Psoas muscle (tissue), 7 donors: ENCODE measurements at regions not wholly inside any gene's neighbourhood (a gene's known extent, or its start where the extent isn't known, plus 50 kb on each side); places are given as distances from the start of the nearest gene placed in this dataset.

ENCODE experiments used
- ATAC-seq, 4 donors: fragments of 200-7000 bp; cut with Tn5 transposase; one replicate each; pipeline ENCODE4 v1.9.1; 2020; ENCODE audit warnings: moderate library complexity in 3 of 4, mild to moderate bottlenecking in 2 of 4
- DNase-seq, 2 donors: peaks; one replicate each; pipeline ENCODE4 v3.0.0-alpha.2; 2020
- H3K27ac ChIP-seq: fragments of 200-600 bp; one replicate; pipeline ENCODE4 v1.8.0; 2022
- H3K27me3 ChIP-seq, 3 donors: fragments of 200-600 bp in 1 of 3; one replicate each; pipeline versions ENCODE4 v1.6.1 to v1.8.0; 2013 to 2022; ENCODE audit warnings: low read length in 2 of 3, mild to moderate bottlenecking in 2 of 3, moderate library complexity in 1 of 3; ENCODE audit not compliant: insufficient read depth in 3 of 3
- H3K36me3 ChIP-seq, 2 donors: fragments of 200-600 bp in 1 of 2; one replicate each; pipeline versions ENCODE4 v1.6.1 to v1.8.0; 2013 to 2022; ENCODE audit warnings: low read depth in 1 of 2, mild to moderate bottlenecking in 1 of 2, moderate library complexity in 1 of 2; ENCODE audit not compliant: insufficient read depth in 1 of 2
- H3K4me1 ChIP-seq: fragments of 200-600 bp; one replicate; pipeline ENCODE4 v1.8.0; 2022
- H3K4me3 ChIP-seq: fragments of 200-600 bp; one replicate; pipeline ENCODE4 v1.8.0; 2022; ENCODE audit warnings: mild to moderate bottlenecking
- H3K9me3 ChIP-seq: fragments of 200-600 bp; one replicate; pipeline ENCODE4 v1.8.0; 2022
- WGBS, 3 donors: extraction: QIAGEN DNeasy Blood & Tissue Kit; methylation state at CpG; one replicate each; pipeline versions ENCODE4 v1.1.6 to v1.1.7; 2013; 5-methylcytosine and 5-hydroxymethylcytosine counted together
- intact Hi-C, 2 donors: fragments of 100-400 bp; cut with DNase I; formaldehyde crosslinking; loops; one replicate each; pipeline versions ENCODE4 v1.11.0 to v1.14.2; 2022
- TF ChIP-seq, protein P1 (sequence below): fragments of 200-600 bp; IDR thresholded peaks from one replicate; pipeline ENCODE4 v1.8.0; 2022; ENCODE audit warnings: antibody characterized with exemption
- donor health status: healthy with polysubstance abuse.
- donor health status: DM: no; HTN: no; CAD: no; lungs with moderate emphysema.
- donor health status: Bipolar disorder and iron deficiency.
- donor health status: healthy.
- donor health status: DM: yes; HTN: yes; CAD: no.
- donor health status: DM: no; HTN: no; CAD: no.
- donor health status: DM: yes; HTN: yes; CAD: no.

DNA sequence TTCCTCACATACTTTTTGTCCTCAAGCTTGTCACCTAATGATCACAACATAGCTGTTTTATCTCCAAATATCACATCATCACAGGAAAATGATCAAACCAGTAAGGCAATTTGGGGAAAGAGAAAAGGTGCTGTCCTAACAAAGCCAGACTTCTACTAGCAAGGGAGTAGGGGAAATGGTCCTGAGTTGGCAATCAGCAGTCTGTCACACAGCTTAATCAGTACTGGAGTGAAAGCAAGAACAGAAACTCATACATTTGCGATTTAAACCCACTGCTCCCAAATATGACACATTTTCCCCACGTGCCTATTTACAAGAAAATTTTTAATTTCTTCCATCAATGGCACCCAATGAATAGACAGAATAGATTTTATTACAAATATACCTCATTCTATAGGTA lies 546.8 kb upstream of the FMR1 start:
- H3K4me1 ChIP-seq = no peaks in the 10 kb centered on the region
- DNase-seq (no peak), ATAC-seq (no peak)
- WGBS, 3 donors = 49 to 63% (median 57%) methylated on average over 2 of the region's 2 CpGs
- H3K27me3 ChIP-seq = no peaks in the 10 kb centered on the region
- intact Hi-C loops = no loop called here
- no peak overlapping the region for H3K4me3 ChIP-seq
- TF ChIP-seq, protein P1, sequence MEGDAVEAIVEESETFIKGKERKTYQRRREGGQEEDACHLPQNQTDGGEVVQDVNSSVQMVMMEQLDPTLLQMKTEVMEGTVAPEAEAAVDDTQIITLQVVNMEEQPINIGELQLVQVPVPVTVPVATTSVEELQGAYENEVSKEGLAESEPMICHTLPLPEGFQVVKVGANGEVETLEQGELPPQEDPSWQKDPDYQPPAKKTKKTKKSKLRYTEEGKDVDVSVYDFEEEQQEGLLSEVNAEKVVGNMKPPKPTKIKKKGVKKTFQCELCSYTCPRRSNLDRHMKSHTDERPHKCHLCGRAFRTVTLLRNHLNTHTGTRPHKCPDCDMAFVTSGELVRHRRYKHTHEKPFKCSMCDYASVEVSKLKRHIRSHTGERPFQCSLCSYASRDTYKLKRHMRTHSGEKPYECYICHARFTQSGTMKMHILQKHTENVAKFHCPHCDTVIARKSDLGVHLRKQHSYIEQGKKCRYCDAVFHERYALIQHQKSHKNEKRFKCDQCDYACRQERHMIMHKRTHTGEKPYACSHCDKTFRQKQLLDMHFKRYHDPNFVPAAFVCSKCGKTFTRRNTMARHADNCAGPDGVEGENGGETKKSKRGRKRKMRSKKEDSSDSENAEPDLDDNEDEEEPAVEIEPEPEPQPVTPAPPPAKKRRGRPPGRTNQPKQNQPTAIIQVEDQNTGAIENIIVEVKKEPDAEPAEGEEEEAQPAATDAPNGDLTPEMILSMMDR = no peak
- H3K36me3 ChIP-seq = no peaks in the 10 kb centered on the region
- no peaks in the 10 kb centered on the region for H3K9me3 ChIP-seq
- H3K27ac ChIP-seq = no peak overlapping the region

DNA sequence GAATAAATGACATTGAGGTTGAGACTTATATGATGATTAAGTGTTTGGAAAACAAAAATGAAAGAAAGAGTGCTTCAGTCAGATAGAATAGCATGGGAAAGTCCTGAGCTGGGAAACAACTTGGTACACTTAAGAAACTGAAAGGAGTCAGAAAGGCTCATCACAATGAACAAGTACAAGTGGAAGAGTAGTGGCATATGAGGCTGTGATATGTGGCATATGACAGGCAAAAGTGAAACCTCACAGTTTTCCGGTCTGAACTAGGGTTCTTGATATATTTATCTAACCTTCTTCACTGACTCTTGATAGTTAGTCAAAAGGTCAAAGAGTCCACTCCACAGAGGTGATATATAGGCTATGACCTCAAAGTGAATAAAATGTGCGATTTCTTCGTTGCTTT lies 537.1 kb upstream of the CXorf51A start:
- Histone ChIP-seq H3K36me3 (no peaks in the 10 kb centered on the region), H3K27me3 (no peaks in the 10 kb centered on the region), H3K4me3 (no peak overlapping the region), H3K27ac (no peak overlapping the region), H3K9me3 (no peaks in the 10 kb centered on the region), H3K4me1 (no peaks in the 10 kb centered on the region)
- TF ChIP-seq, protein P1 = no peak
- intact Hi-C loops = no loop called here
- ATAC-seq (no peak), DNase-seq (no peak)
- 66 to 81% (median 76%) methylated on average over 3 of the region's 3 CpGs for WGBS, 3 donors

DNA sequence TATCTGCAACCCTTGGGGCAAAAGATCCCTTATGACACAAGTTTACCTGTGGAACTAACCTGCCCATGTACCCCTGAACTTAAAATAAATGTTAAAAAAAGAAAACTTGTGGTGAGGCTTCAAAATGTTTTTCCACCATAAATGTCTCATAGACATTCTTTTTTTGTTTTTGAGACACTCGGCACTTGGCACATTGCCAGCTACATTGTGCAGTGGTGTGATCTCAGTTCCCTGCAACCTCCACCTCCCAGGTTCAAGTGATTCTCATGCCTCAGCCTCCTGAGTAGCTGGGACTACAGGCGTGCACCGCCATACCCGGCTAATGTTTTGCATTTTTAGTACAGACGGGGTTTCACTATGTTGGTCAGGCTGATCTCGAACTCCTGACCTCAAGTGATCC lies 528.9 kb upstream of the CXorf51A start:
- ATAC-seq (no peak), DNase-seq (no peak)
- intact Hi-C loops = no loop called here
- TF ChIP-seq, protein P1 = no peak
- no peaks in the 10 kb centered on the region for H3K36me3 ChIP-seq
- no peak overlapping the region for H3K27ac ChIP-seq
- H3K4me1 ChIP-seq = no peaks in the 10 kb centered on the region
- no peaks in the 10 kb centered on the region for H3K9me3 ChIP-seq
- H3K27me3 ChIP-seq = no peaks in the 10 kb centered on the region
- H3K4me3 ChIP-seq = no peak overlapping the region
- 74 to 84% (median 83%) methylated on average over 6 of the region's 6 CpGs for WGBS, 3 donors

DNA sequence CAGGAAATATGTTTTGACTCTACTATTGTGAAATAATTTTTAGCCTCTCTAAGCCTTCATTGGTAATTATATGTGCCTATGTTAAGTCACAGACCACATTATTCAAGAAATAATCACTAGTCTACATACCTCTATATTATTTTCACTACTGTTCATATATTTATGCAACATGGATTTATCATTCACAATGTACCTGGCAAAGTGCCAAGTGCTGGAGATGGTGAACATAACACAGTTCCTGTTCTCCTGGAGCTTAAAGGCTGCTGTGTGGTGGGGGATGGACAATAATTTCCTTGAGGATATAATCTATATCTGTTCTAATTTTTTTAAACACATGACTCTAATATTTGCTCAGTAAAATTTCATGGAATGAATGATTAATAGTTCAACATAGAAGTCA lies 527.7 kb upstream of the CXorf51A start:
- TF ChIP-seq, protein P1 = no peak
- Histone ChIP-seq H3K27me3 (no peaks in the 10 kb centered on the region), H3K27ac (no peak overlapping the region), H3K4me3 (no peak overlapping the region), H3K9me3 (no peaks in the 10 kb centered on the region), H3K36me3 (no peaks in the 10 kb centered on the region), H3K4me1 (no peaks in the 10 kb centered on the region)
- DNase-seq (no peak), ATAC-seq (no peak)
- intact Hi-C loops = no loop called here

DNA sequence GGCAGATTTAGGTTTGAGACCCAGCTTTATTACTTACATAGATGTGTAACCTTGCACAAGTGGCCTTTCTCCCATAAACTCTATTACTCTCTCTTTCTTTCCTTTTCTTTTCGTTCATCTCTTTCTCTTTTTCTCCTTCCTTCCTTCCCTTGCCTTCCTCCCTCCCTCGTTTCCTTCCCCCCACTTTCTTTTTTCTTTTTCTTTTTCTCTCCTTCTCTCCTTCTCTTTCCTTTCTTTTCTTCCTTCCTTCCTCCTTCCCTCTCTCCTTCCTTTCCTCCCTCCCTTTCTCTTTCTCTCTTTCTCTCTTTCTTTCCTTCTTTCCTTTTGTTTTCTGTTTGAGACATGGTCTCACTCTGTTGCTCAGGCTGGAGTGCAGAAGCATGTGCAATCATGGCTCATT lies 526.4 kb upstream of the CXorf51A start:
- ATAC-seq (no peak), DNase-seq (no peak)
- Histone ChIP-seq H3K36me3 (no peaks in the 10 kb centered on the region), H3K27me3 (no peaks in the 10 kb centered on the region), H3K4me3 (no peak overlapping the region), H3K4me1 (no peaks in the 10 kb centered on the region), H3K27ac (no peak overlapping the region), H3K9me3 (no peaks in the 10 kb centered on the region)
- intact Hi-C loops = no loop called here
- WGBS, 3 donors = 38 to 68% (median 67%) methylated on average over 2 of the region's 2 CpGs
- TF ChIP-seq, protein P1 = no peak
